Activated naive CD8-positive, alpha-beta T cell treated with anti-CD3 and anti-CD28 coated beads, Interleukin-2, amount 50 U/mL, for 24 hours (primary cell): ENCODE measurements at regions not wholly inside any gene's neighbourhood (a gene's known extent, or its start where the extent isn't known, plus 50 kb on each side); places are given as distances from the start of the nearest gene placed in this dataset.
A peak's percentile ranks its signal among the peaks of the same experiment; 100 is the strongest.

Experiments
- ATAC-seq: fragments of 150-1000 bp; cut with Tn5 transposase; one replicate; pipeline ENCODE4 v1.10.0; 2021
- DNase-seq: peaks from one replicate; pipeline ENCODE4 v3.0.0; 2021
- H3K27ac Mint-ChIP-seq: one replicate; pipeline ENCODE4 v1.8.0; 2021; ENCODE audit warnings: mild to moderate bottlenecking, mixed read lengths
- H3K27me3 Mint-ChIP-seq: one replicate; pipeline ENCODE4 v1.8.0; 2021; ENCODE audit warnings: mixed read lengths
- H3K36me3 Mint-ChIP-seq: one replicate; pipeline ENCODE4 v1.8.0; 2021; ENCODE audit warnings: low read depth, mixed read lengths
- H3K4me1 Mint-ChIP-seq: one replicate; pipeline ENCODE4 v1.8.0; 2021; ENCODE audit warnings: mixed read lengths
- H3K4me3 Mint-ChIP-seq: one replicate; pipeline ENCODE4 v1.8.0; 2021; ENCODE audit warnings: mild to moderate bottlenecking, moderate library complexity, mixed read lengths
- H3K9me3 Mint-ChIP-seq: one replicate; pipeline ENCODE4 v1.8.0; 2021; ENCODE audit warnings: mixed read lengths

- H3K4me3 Mint-ChIP-seq = peak overlapping the region; percentile 73
- H3K27me3 Mint-ChIP-seq = peaks cover 5% of the 10 kb centered on the region
- DNase-seq (no peak), ATAC-seq (peak; percentile 23)
- peak overlapping the region; percentile 61 for H3K27ac Mint-ChIP-seq
- H3K36me3 Mint-ChIP-seq = no peaks in the 10 kb centered on the region
- H3K4me1 Mint-ChIP-seq = peaks cover 57% of the 10 kb centered on the region
- H3K9me3 Mint-ChIP-seq = no peaks in the 10 kb centered on the region
Observed at GRCh38 chr2:8574196-8575037, 107.4 kb upstream of the ID2 start.

GRCh38 chr2:8575038-8575833 is 106.6 kb upstream of the ID2 start:
- Mint-ChIP-seq H3K9me3 (no peaks in the 10 kb centered on the region), H3K27me3 (peaks cover 5% of the 10 kb centered on the region), H3K4me1 (peaks cover 63% of the 10 kb centered on the region), H3K36me3 (no peaks in the 10 kb centered on the region), H3K4me3 (peak overlapping the region; percentile 73), H3K27ac (peak overlapping the region; percentile 70)
- DNase-seq (peak; percentile 57), ATAC-seq (peak; percentile 13)

GRCh38 chr2:8575834-8576423 is 105.9 kb upstream of the ID2 start:
- Mint-ChIP-seq H3K27ac (peak overlapping the region; percentile 70), H3K27me3 (peaks cover 5% of the 10 kb centered on the region), H3K36me3 (no peaks in the 10 kb centered on the region), H3K9me3 (no peaks in the 10 kb centered on the region), H3K4me3 (peak overlapping the region; percentile 73), H3K4me1 (peaks cover 67% of the 10 kb centered on the region)
- ATAC-seq = no peak
- peak; percentile 23 for DNase-seq

GRCh38 chr2:8576525-8577167 is 105.2 kb upstream of the ID2 start:
- Mint-ChIP-seq H3K4me3 (peak overlapping the region; percentile 73), H3K9me3 (no peaks in the 10 kb centered on the region), H3K27ac (peak overlapping the region; percentile 70), H3K36me3 (no peaks in the 10 kb centered on the region), H3K4me1 (peaks cover 71% of the 10 kb centered on the region), H3K27me3 (peaks cover 5% of the 10 kb centered on the region)
- DNase-seq (peak; percentile 75), ATAC-seq (peak; percentile 53)

GRCh38 chr2:8577573-8577972 is 104.3 kb upstream of the ID2 start:
- Mint-ChIP-seq H3K27me3 (peaks cover 5% of the 10 kb centered on the region), H3K27ac (peak overlapping the region; percentile 70), H3K36me3 (no peaks in the 10 kb centered on the region), H3K9me3 (no peaks in the 10 kb centered on the region), H3K4me1 (peaks cover 80% of the 10 kb centered on the region), H3K4me3 (no peak overlapping the region)
- no peak for DNase-seq
- no peak for ATAC-seq

GRCh38 chr2:8578335-8579244 is 103.3 kb upstream of the ID2 start:
- ATAC-seq = no peak
- no peaks in the 10 kb centered on the region for H3K9me3 Mint-ChIP-seq
- peaks cover 5% of the 10 kb centered on the region for H3K27me3 Mint-ChIP-seq
- no peak overlapping the region for H3K4me3 Mint-ChIP-seq
- peaks cover 88% of the 10 kb centered on the region for H3K4me1 Mint-ChIP-seq
- H3K27ac Mint-ChIP-seq = no peak overlapping the region
- H3K36me3 Mint-ChIP-seq = no peaks in the 10 kb centered on the region
- DNase-seq = no peak

- no peak for ATAC-seq
- DNase-seq = no peak
- Mint-ChIP-seq H3K4me3 (no peak overlapping the region), H3K27ac (no peak overlapping the region), H3K27me3 (peaks cover 5% of the 10 kb centered on the region), H3K9me3 (no peaks in the 10 kb centered on the region), H3K36me3 (no peaks in the 10 kb centered on the region), H3K4me1 (peaks cover 89% of the 10 kb centered on the region)
Observed at GRCh38 chr2:8579485-8580085, 102.3 kb upstream of the ID2 start.

- peaks cover 87% of the 10 kb centered on the region for H3K4me1 Mint-ChIP-seq
- peaks cover 3% of the 10 kb centered on the region for H3K27me3 Mint-ChIP-seq
- peak overlapping the region; percentile 35 for H3K4me3 Mint-ChIP-seq
- H3K9me3 Mint-ChIP-seq = no peaks in the 10 kb centered on the region
- no peaks in the 10 kb centered on the region for H3K36me3 Mint-ChIP-seq
- ATAC-seq = peak; percentile 67
- DNase-seq = peak; percentile 52
- peak overlapping the region; percentile 90 for H3K27ac Mint-ChIP-seq
Observed at GRCh38 chr2:8580316-8581233, 101.3 kb upstream of the ID2 start.

GRCh38 chr2:8581234-8581561 is 100.7 kb upstream of the ID2 start:
- Mint-ChIP-seq H3K9me3 (no peaks in the 10 kb centered on the region), H3K4me3 (peak overlapping the region; percentile 35), H3K36me3 (no peaks in the 10 kb centered on the region), H3K4me1 (peaks cover 87% of the 10 kb centered on the region), H3K27ac (peak overlapping the region; percentile 90), H3K27me3 (peaks cover 1% of the 10 kb centered on the region)
- DNase-seq = no peak
- ATAC-seq = no peak

GRCh38 chr2:8581601-8582041 is 100.2 kb upstream of the ID2 start:
- no peak overlapping the region for H3K27ac Mint-ChIP-seq
- no peak for DNase-seq
- H3K27me3 Mint-ChIP-seq = peaks cover 2% of the 10 kb centered on the region
- H3K4me3 Mint-ChIP-seq = no peak overlapping the region
- no peak for ATAC-seq
- H3K4me1 Mint-ChIP-seq = peaks cover 87% of the 10 kb centered on the region
- H3K9me3 Mint-ChIP-seq = no peaks in the 10 kb centered on the region
- H3K36me3 Mint-ChIP-seq = no peaks in the 10 kb centered on the region

- Mint-ChIP-seq H3K27me3 (peaks cover 2% of the 10 kb centered on the region), H3K4me1 (peaks cover 87% of the 10 kb centered on the region), H3K27ac (no peak overlapping the region)
Observed at GRCh38 chr2:8582191-8582590, 99.7 kb upstream of the ID2 start.

GRCh38 chr2:8582651-8583399 is 99.0 kb upstream of the ID2 start:
- H3K4me1 Mint-ChIP-seq = peaks cover 88% of the 10 kb centered on the region
- H3K9me3 Mint-ChIP-seq = no peaks in the 10 kb centered on the region
- no peak for DNase-seq
- H3K4me3 Mint-ChIP-seq = peak overlapping the region; percentile 38
- peaks cover 5% of the 10 kb centered on the region for H3K27me3 Mint-ChIP-seq
- no peak for ATAC-seq
- peak overlapping the region; percentile 35 for H3K27ac Mint-ChIP-seq
- no peaks in the 10 kb centered on the region for H3K36me3 Mint-ChIP-seq

More at GRCh38 chr2:8582191-8582590, 99.7 kb upstream of the ID2 start:
- no peak for ATAC-seq
- Mint-ChIP-seq H3K9me3 (no peaks in the 10 kb centered on the region), H3K4me3 (no peak overlapping the region), H3K36me3 (no peaks in the 10 kb centered on the region)
- no peak for DNase-seq
